Psoas muscle (tissue), 7 donors: ENCODE measurements at regions not wholly inside any gene's neighbourhood (a gene's known extent, or its start where the extent isn't known, plus 50 kb on each side); places are given as distances from the start of the nearest gene placed in this dataset.

Experiments
- ATAC-seq, 4 donors: fragments of 200-7000 bp; cut with Tn5 transposase; one replicate each; pipeline ENCODE4 v1.9.1; 2020; ENCODE audit warnings: moderate library complexity in 3 of 4, mild to moderate bottlenecking in 2 of 4
- DNase-seq, 2 donors: peaks; one replicate each; pipeline ENCODE4 v3.0.0-alpha.2; 2020
- H3K27ac ChIP-seq: fragments of 200-600 bp; one replicate; pipeline ENCODE4 v1.8.0; 2022
- H3K27me3 ChIP-seq, 3 donors: fragments of 200-600 bp in 1 of 3; one replicate each; pipeline versions ENCODE4 v1.6.1 to v1.8.0; 2013 to 2022; ENCODE audit warnings: low read length in 2 of 3, mild to moderate bottlenecking in 2 of 3, moderate library complexity in 1 of 3; ENCODE audit not compliant: insufficient read depth in 3 of 3
- H3K36me3 ChIP-seq, 2 donors: fragments of 200-600 bp in 1 of 2; one replicate each; pipeline versions ENCODE4 v1.6.1 to v1.8.0; 2013 to 2022; ENCODE audit warnings: low read depth in 1 of 2, mild to moderate bottlenecking in 1 of 2, moderate library complexity in 1 of 2; ENCODE audit not compliant: insufficient read depth in 1 of 2
- H3K4me1 ChIP-seq: fragments of 200-600 bp; one replicate; pipeline ENCODE4 v1.8.0; 2022
- H3K4me3 ChIP-seq: fragments of 200-600 bp; one replicate; pipeline ENCODE4 v1.8.0; 2022; ENCODE audit warnings: mild to moderate bottlenecking
- H3K9me3 ChIP-seq: fragments of 200-600 bp; one replicate; pipeline ENCODE4 v1.8.0; 2022
- WGBS, 3 donors: extraction: QIAGEN DNeasy Blood & Tissue Kit; methylation state at CpG; one replicate each; pipeline versions ENCODE4 v1.1.6 to v1.1.7; 2013; 5-methylcytosine and 5-hydroxymethylcytosine counted together
- intact Hi-C, 2 donors: fragments of 100-400 bp; cut with DNase I; formaldehyde crosslinking; loops; one replicate each; pipeline versions ENCODE4 v1.11.0 to v1.14.2; 2022
- TF ChIP-seq, protein P1 (sequence below): fragments of 200-600 bp; IDR thresholded peaks from one replicate; pipeline ENCODE4 v1.8.0; 2022; ENCODE audit warnings: antibody characterized with exemption
- donor health status: healthy with polysubstance abuse.
- donor health status: DM: no; HTN: no; CAD: no; lungs with moderate emphysema.
- donor health status: Bipolar disorder and iron deficiency.
- donor health status: healthy.
- donor health status: DM: yes; HTN: yes; CAD: no.
- donor health status: DM: no; HTN: no; CAD: no.
- donor health status: DM: yes; HTN: yes; CAD: no.

DNA sequence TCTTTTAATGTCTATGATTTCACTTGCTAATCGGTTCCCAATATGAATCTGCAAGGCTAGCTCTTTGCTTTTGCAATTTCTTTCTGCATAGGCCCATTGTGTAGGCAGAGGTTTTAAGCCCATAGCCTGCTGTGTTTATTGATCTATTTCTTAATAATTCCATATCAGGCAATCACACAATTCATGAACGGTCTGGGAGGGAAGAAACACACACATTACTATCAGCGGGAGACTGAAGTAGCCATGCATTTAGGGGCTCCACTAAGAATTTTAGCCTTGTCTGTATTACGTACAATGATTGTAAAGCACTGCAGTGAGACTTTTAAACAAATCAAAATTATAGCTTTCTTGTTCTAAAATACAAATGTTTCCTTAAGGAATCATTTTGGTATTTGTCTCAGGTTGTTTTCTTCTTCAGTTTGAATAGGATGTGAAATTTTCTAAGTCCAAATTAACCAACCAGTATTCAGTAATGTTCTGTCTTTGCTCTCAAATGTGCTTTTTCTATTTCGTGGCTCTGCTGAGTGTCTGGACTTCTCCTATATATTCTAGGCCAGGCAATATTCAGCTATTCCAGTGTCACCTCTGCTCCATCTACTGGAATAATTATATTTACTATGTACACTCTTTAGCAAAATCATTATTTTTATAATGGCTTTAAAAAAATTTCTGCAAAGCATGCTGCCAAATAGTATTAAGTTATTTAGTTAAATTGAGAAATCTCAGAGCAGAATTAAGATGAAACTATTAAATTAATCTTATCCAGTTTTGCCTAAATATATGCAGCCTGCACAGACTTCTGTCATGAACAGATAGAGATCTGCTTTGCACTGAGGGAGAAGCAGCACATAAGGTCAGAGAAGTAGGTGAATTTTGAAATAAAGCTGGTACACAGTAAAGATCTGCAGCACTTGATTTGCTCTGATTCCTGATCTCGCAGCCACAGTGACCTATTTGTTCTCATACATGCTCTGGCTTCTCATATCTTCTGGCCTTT, 103.0 kb upstream of the NAALADL2 start:
- H3K4me3 ChIP-seq = no peak overlapping the region
- H3K4me1 ChIP-seq = no peaks in the 10 kb centered on the region
- WGBS, 3 donors = 79 to 89% (median 86%) methylated on average over 6 of the region's 6 CpGs
- H3K36me3 ChIP-seq = no peaks in the 10 kb centered on the region
- H3K9me3 ChIP-seq = no peaks in the 10 kb centered on the region
- ATAC-seq (no peak), DNase-seq (no peak)
- no peaks in the 10 kb centered on the region for H3K27me3 ChIP-seq
- intact Hi-C loops = no loop called here
- TF ChIP-seq, protein P1, sequence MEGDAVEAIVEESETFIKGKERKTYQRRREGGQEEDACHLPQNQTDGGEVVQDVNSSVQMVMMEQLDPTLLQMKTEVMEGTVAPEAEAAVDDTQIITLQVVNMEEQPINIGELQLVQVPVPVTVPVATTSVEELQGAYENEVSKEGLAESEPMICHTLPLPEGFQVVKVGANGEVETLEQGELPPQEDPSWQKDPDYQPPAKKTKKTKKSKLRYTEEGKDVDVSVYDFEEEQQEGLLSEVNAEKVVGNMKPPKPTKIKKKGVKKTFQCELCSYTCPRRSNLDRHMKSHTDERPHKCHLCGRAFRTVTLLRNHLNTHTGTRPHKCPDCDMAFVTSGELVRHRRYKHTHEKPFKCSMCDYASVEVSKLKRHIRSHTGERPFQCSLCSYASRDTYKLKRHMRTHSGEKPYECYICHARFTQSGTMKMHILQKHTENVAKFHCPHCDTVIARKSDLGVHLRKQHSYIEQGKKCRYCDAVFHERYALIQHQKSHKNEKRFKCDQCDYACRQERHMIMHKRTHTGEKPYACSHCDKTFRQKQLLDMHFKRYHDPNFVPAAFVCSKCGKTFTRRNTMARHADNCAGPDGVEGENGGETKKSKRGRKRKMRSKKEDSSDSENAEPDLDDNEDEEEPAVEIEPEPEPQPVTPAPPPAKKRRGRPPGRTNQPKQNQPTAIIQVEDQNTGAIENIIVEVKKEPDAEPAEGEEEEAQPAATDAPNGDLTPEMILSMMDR = no peak
- H3K27ac ChIP-seq = no peak overlapping the region

DNA sequence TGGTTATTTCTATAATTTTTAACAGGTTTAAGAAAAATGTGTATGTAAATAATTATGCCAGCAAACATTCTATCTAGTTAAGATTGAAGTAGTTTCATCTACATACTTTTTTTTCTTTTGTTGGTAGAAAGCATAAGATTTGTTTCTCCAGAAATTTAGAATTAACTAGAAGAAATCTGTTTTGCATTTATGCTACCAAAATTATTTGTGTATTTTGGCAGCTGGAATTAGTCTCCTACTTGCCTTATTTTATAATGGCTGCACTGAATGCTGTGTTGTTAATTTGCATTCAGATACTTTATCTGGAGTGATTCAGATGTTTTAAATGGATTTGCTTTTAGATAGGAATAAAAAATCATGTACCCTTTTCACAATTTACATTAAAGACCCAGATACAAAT, 100.2 kb upstream of the NAALADL2 start:
- no peak overlapping the region for H3K4me3 ChIP-seq
- ATAC-seq = no peak
- intact Hi-C loops = no loop called here

DNA sequence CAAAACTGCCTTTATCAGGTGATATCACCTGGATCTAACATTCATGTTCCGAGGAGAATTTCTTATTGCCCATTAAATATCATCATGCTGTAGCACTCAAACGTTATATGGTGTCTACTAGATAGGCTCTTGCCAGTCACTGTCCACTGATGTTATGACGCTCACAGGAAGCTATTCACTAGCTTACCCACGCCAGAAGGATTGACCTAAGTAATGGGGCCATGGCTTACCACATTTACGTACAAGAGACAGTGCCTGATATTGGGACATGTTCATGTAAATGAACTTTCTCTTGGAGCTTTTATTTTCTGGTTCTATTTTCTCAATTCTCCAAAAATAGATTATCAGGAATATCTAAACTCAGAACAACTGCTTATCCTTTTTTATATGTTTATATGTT, 91.7 kb upstream of the NAALADL2 start:
- Histone ChIP-seq H3K36me3 (no peaks in the 10 kb centered on the region), H3K4me3 (no peak overlapping the region), H3K27ac (no peak overlapping the region)

More for the DNA sequence above, 100.2 kb upstream of the NAALADL2 start:
- DNase-seq = no peak
- H3K9me3 ChIP-seq = no peaks in the 10 kb centered on the region
- H3K4me1 ChIP-seq = no peaks in the 10 kb centered on the region
- no peak overlapping the region for H3K27ac ChIP-seq
- H3K27me3 ChIP-seq = no peaks in the 10 kb centered on the region
- H3K36me3 ChIP-seq = no peaks in the 10 kb centered on the region
- TF ChIP-seq, protein P1 = no peak

DNA sequence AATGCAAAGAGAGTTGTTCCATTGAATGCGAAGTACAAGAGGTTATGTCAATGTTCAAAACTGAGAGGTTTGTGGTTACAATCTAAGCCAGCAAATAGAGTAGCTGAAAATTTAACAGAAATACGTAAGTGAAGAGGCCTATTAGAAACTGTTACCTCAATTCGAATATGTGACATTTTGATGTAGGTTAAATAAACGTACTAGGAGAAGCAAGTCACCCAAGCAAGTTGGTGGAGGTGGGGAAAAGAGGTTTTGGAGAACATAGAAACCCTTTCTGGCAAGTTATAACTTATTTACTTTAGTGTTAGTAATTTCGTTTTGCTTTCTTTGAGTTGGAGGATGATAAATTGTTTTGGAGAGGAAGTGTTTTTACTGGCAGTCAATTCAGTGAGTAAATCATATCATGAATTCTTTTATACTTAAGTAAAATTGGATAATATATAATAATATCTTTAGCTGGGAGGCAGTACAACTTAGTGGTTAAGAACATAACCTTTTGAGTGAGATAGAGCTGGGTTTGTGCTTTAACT, 91.2 kb upstream of the NAALADL2 start:
- Histone ChIP-seq H3K36me3 (no peaks in the 10 kb centered on the region), H3K27ac (no peak overlapping the region), H3K9me3 (no peaks in the 10 kb centered on the region), H3K27me3 (no peaks in the 10 kb centered on the region), H3K4me1 (no peaks in the 10 kb centered on the region), H3K4me3 (no peak overlapping the region)
- 73 to 80% (median 79%) methylated on average over 5 of the region's 5 CpGs for WGBS, 3 donors
- ATAC-seq (no peak), DNase-seq (no peak)
- TF ChIP-seq, protein P1 = no peak
- intact Hi-C loops = no loop called here

More for the DNA sequence above, 91.7 kb upstream of the NAALADL2 start:
- TF ChIP-seq, protein P1 = no peak
- 72 to 90% (median 76%) methylated on average over 5 of the region's 5 CpGs for WGBS, 3 donors
- no peak for DNase-seq
- no peak for ATAC-seq
- H3K9me3 ChIP-seq = no peaks in the 10 kb centered on the region
- H3K4me1 ChIP-seq = no peaks in the 10 kb centered on the region
- intact Hi-C loops = no loop called here
- H3K27me3 ChIP-seq = no peaks in the 10 kb centered on the region
